K562 (cell line): ENCODE measurements at regions not wholly inside any gene's neighbourhood (a gene's known extent, or its start where the extent isn't known, plus 50 kb on each side); places are given as distances from the start of the nearest gene placed in this dataset.

Experiments used
- ATAC-seq: fragments of 200-7000 bp; cut with Tn5 transposase; 3 replicates; pipeline ENCODE4 v1.9.1; 2020; ENCODE audit warnings: moderate library complexity
- BruUV-seq: library from RNA; stranded (reverse); fragments of 400-500 nt; replicated peaks from 2 replicates; lab custom pipeline; 2021; lab: Mats Ljungman, UMichigan
- CTCF ChIA-PET: fragments of 300-600 bp; formaldehyde crosslinking; extraction: SDS; loops from one replicate; lab custom pipeline; 2021; ENCODE audit warnings: low intra/inter-chr PET ratio; lab: Yijun Ruan, JAX
- POLR2A ChIA-PET: fragments of 300-600, 350-650 bp; sonication (Branson Sonifier 250); formaldehyde crosslinking; extraction: SDS; loops from one replicate; lab custom pipeline; 2021; ENCODE audit warnings: antibody characterized with exemption, inconsistent platforms; lab: Yijun Ruan, JAX
- DNase-seq, 4 experiments: peaks; one replicate each; pipeline versions ENCODE4 v3.0.0 to v3.0.0-alpha.2; 2011 to 2018; ENCODE audit warnings: low spot score in 3 of 4, mixed read lengths in 3 of 4; ENCODE audit errors: extremely low read depth in 1 of 4
- FAIRE-seq: peaks from 2 replicates; lab custom pipeline; 2011; peaks lifted over from hg19 to GRCh38; lab: Jason Lieb, UNC
- H2AFZ ChIP-seq: 2 replicates; pipeline ENCODE4 v1.6.0; 2011; ENCODE audit warnings: low read depth, low read length, control low read depth, inconsistent platforms
- H3K27ac ChIP-seq: fragments of 200-600 bp; 3 replicates; pipeline ENCODE4 v1.8.0; 2011; ENCODE audit warnings: low read depth, mild to moderate bottlenecking, control low read depth, inconsistent platforms, low read length, moderate library complexity, mixed read lengths; ENCODE audit errors: extremely low read depth
- H3K27me3 ChIP-seq, 2 experiments: fragments of 300-600 bp in 1 of 2; 2 replicates in 1 of 2; 3 replicates in 1 of 2; pipeline versions ENCODE4 v1.6.0 to v1.8.0; 2011; ENCODE audit warnings: inconsistent platforms in 2 of 2, low read length in 2 of 2, mild to moderate bottlenecking in 1 of 2, mixed read lengths in 1 of 2, moderate library complexity in 1 of 2; ENCODE audit not compliant: control insufficient read depth in 2 of 2, insufficient read depth in 2 of 2
- H3K36me3 ChIP-seq: fragments of 300-600 bp; 3 replicates; pipeline ENCODE4 v1.8.0; 2011; ENCODE audit warnings: mild to moderate bottlenecking, low read length, inconsistent platforms; ENCODE audit not compliant: control insufficient read depth, insufficient read depth
- H3K4me1 ChIP-seq, 2 experiments: fragments of 200-600 bp in 1 of 2; replicated peaks in 1 of 2; 2 replicates in 1 of 2; 3 replicates in 1 of 2; pipeline versions ENCODE4 v1.5.1 to v1.8.0; 2011; ENCODE audit warnings: inconsistent platforms in 2 of 2, low read length in 2 of 2, mild to moderate bottlenecking in 1 of 2, mixed read lengths in 1 of 2, moderate library complexity in 1 of 2; ENCODE audit not compliant: control insufficient read depth in 2 of 2, insufficient read depth in 2 of 2
- H3K4me2 ChIP-seq: 2 replicates; pipeline ENCODE4 v1.6.1; 2011; ENCODE audit warnings: low read length, control low read depth, inconsistent platforms, mixed read lengths; ENCODE audit not compliant: insufficient read depth
- H3K4me3 ChIP-seq: fragments of 200-600 bp; sonication (generic), shearing (Covaris generic); 2 replicates; pipeline ENCODE4 v1.5.1; 2016; ENCODE audit warnings: control low read depth, inconsistent platforms
- H3K79me2 ChIP-seq: fragments of 200-600 bp; 3 replicates; pipeline ENCODE4 v1.8.0; 2011; ENCODE audit warnings: low read length, inconsistent platforms; ENCODE audit not compliant: control insufficient read depth, insufficient read depth
- H3K9ac ChIP-seq, 2 experiments: 2 replicates each; pipeline versions ENCODE4 v1.6.0 to v1.6.1; 2011; ENCODE audit warnings: low read depth in 2 of 2, low read length in 2 of 2, control low read depth in 1 of 2, inconsistent platforms in 1 of 2, mild to moderate bottlenecking in 1 of 2, mixed read lengths in 1 of 2; ENCODE audit not compliant: insufficient read depth in 1 of 2
- H3K9me1 ChIP-seq: one replicate; pipeline ENCODE4 v1.6.0; 2011; ENCODE audit warnings: inconsistent platforms, mild to moderate bottlenecking, low read length, moderate library complexity; ENCODE audit not compliant: control insufficient read depth, insufficient read depth
- H3K9me3 ChIP-seq: replicated peaks from 2 replicates; pipeline ENCODE4 v1.5.1; 2011; ENCODE audit warnings: low read depth, low read length, inconsistent platforms; ENCODE audit not compliant: control insufficient read depth, insufficient read depth
- H4K20me1 ChIP-seq: replicated peaks from 2 replicates; pipeline ENCODE4 v1.6.1; 2011; ENCODE audit warnings: low read length, inconsistent platforms, mixed read lengths; ENCODE audit not compliant: control insufficient read depth, insufficient read depth
- GABPB1 ChIP-seq: sonication (generic); formaldehyde crosslinking; IDR thresholded peaks from 2 replicates; pipeline ENCODE4 v1.8.0; 2022; ENCODE audit warnings: mild to moderate bottlenecking, missing genetic modification reagents
- KDM2B ChIP-seq: fragments of 250-450 bp; sonication (Bioruptor Pico); IDR thresholded peaks from 2 replicates; pipeline ENCODE4 v1.8.0; 2021; ENCODE audit warnings: mild to moderate bottlenecking, moderate library complexity
- WGBS: fragments of 100-300 bp; shearing (Covaris generic); methylation state at CpG from one replicate; pipeline ENCODE4 v1.1.6; 2016; ENCODE audit warnings: low coverage, mixed read lengths; ENCODE audit not compliant: insufficient coverage; ENCODE audit errors: missing lambda C conversion rate; 5-methylcytosine and 5-hydroxymethylcytosine counted together
- in situ Hi-C: fragments of 300-500 bp; cut with MboI; formaldehyde crosslinking; loops from 4 replicates; pipeline ENCODE4 v1.15.0; 2018; ENCODE audit warnings: inconsistent platforms, mixed read lengths
- intact Hi-C: fragments of 100-400 bp; cut with micrococcal nuclease; formaldehyde crosslinking; loops from 2 replicates; pipeline ENCODE4 v1.14.2; 2022
- TF ChIP-seq, protein P1 (sequence below): IDR thresholded peaks from 3 replicates; pipeline ENCODE4 v1.6.1; 2011; ENCODE audit warnings: borderline replicate concordance, mild to moderate bottlenecking, moderate library complexity; ENCODE audit not compliant: insufficient read length; ENCODE audit errors: extremely low read depth
- TF ChIP-seq, protein P2 (sequence below): fragments of 450-650 bp; IDR thresholded peaks from 2 replicates; pipeline ENCODE4 v1.6.1; 2016; ENCODE audit warnings: mild to moderate bottlenecking, moderate library complexity

DNA sequence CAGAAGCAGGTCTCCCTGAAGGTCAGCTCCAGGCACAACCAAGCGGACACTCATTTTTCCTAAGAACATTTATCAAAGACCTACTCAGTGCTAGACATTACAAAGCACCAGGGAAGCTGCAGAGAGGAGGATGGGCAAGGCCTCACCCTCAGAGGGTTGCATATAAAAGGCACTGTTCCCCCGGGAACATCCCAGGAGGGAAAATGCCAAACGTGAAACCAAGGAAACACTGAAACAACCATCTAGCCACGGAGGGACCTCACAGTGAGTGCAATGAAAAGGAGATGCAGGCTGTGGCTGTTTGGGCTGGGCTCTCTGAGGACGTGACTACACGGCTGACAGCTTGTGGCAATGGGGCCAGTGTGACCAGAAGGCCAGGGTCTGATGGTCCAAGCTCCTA is 117.4 kb upstream of the VASH1 start (continued):
- TF ChIP-seq, protein P1, sequence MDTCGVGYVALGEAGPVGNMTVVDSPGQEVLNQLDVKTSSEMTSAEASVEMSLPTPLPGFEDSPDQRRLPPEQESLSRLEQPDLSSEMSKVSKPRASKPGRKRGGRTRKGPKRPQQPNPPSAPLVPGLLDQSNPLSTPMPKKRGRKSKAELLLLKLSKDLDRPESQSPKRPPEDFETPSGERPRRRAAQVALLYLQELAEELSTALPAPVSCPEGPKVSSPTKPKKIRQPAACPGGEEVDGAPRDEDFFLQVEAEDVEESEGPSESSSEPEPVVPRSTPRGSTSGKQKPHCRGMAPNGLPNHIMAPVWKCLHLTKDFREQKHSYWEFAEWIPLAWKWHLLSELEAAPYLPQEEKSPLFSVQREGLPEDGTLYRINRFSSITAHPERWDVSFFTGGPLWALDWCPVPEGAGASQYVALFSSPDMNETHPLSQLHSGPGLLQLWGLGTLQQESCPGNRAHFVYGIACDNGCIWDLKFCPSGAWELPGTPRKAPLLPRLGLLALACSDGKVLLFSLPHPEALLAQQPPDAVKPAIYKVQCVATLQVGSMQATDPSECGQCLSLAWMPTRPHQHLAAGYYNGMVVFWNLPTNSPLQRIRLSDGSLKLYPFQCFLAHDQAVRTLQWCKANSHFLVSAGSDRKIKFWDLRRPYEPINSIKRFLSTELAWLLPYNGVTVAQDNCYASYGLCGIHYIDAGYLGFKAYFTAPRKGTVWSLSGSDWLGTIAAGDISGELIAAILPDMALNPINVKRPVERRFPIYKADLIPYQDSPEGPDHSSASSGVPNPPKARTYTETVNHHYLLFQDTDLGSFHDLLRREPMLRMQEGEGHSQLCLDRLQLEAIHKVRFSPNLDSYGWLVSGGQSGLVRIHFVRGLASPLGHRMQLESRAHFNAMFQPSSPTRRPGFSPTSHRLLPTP, result no peak
- TF ChIP-seq GABPB1 (CRISPR knock-in tag), result no peak
- TF ChIP-seq, all 486 proteins: peak for 0

DNA sequence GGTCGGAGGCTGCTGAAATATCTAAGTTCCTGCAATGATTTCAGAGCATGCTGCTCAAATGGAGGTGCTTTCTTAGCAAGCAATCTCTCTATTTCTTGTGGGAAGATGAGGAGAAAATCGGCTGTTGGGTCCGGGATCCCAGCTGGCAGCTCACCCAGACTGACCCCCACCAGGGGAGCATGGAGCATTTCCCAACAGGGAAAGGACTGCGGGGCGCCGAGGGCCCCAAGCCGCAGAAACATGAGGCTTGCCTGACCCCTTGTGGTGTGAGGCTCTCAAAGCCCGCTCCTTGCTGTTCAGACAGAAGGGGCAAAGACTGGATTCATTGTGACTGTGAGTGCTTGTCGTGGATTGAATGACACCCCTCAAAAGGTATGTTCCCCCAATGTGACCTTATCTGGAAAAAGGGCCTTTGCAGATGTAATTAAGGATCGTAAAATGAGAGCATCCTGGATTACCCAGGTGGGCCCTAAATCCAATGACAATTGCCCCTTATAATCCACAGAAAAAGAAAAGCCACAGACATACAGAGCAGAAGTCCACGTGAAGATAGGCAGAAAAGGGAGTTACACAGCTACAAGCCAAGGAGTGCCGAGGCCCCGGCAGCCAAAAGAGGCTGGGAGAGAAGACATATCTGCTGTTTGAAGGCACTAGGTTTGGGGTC is 116.3 kb upstream of the VASH1 start:
- H3K9me1 ChIP-seq, result no peaks in the 10 kb centered on the region
- ChIA-PET POLR2A (interaction anchor here (0.7 kb wide), 1 partner anchor 527 kb away, joined by 3 read pairs; no protein-coding TSS in a partner anchor), CTCF (interaction anchor here (1.1 to 1.6 kb wide), 3 partner anchors 593 to 936 kb away, joined by 3 to 4 read pairs (median 3); no protein-coding TSS in a partner anchor)
- H3K9me3 ChIP-seq, result no peaks in the 10 kb centered on the region
- intact Hi-C loops (loop anchor here (5.0 to 10.0 kb wide), 3 partner anchors 250 to 930 kb away; no protein-coding TSS in a partner anchor), in situ Hi-C loops (no loop called here)
- WGBS, result 0% methylated on average over 10 of the region's 13 CpGs
- H2AFZ ChIP-seq, result no peak overlapping the region
- H3K9ac ChIP-seq, result no peak overlapping the region
- no peaks in the 10 kb centered on the region for H4K20me1 ChIP-seq
- FAIRE-seq, result peak; percentile 81
- H3K36me3 ChIP-seq, result no peaks in the 10 kb centered on the region
- peak; percentile 42 to 55 (median 47) for DNase-seq
- no peaks in the 10 kb centered on the region for H3K79me2 ChIP-seq
- H3K4me3 ChIP-seq, result no peak overlapping the region
- peaks cover 6 to 37% of the 10 kb centered on the region in 2 experiments; a peak in 3 of 5 replicates for H3K27me3 ChIP-seq
- ATAC-seq, result peak; percentile 89
- H3K27ac ChIP-seq, result no peak overlapping the region
- H3K4me1 ChIP-seq, result no peaks in the 10 kb centered on the region
- no peak overlapping the region for H3K4me2 ChIP-seq
- no TSS peak for BruUV-seq
- TF ChIP-seq KDM2B (CRISPR knock-in tag), result no peak
- TF ChIP-seq, protein P2, sequence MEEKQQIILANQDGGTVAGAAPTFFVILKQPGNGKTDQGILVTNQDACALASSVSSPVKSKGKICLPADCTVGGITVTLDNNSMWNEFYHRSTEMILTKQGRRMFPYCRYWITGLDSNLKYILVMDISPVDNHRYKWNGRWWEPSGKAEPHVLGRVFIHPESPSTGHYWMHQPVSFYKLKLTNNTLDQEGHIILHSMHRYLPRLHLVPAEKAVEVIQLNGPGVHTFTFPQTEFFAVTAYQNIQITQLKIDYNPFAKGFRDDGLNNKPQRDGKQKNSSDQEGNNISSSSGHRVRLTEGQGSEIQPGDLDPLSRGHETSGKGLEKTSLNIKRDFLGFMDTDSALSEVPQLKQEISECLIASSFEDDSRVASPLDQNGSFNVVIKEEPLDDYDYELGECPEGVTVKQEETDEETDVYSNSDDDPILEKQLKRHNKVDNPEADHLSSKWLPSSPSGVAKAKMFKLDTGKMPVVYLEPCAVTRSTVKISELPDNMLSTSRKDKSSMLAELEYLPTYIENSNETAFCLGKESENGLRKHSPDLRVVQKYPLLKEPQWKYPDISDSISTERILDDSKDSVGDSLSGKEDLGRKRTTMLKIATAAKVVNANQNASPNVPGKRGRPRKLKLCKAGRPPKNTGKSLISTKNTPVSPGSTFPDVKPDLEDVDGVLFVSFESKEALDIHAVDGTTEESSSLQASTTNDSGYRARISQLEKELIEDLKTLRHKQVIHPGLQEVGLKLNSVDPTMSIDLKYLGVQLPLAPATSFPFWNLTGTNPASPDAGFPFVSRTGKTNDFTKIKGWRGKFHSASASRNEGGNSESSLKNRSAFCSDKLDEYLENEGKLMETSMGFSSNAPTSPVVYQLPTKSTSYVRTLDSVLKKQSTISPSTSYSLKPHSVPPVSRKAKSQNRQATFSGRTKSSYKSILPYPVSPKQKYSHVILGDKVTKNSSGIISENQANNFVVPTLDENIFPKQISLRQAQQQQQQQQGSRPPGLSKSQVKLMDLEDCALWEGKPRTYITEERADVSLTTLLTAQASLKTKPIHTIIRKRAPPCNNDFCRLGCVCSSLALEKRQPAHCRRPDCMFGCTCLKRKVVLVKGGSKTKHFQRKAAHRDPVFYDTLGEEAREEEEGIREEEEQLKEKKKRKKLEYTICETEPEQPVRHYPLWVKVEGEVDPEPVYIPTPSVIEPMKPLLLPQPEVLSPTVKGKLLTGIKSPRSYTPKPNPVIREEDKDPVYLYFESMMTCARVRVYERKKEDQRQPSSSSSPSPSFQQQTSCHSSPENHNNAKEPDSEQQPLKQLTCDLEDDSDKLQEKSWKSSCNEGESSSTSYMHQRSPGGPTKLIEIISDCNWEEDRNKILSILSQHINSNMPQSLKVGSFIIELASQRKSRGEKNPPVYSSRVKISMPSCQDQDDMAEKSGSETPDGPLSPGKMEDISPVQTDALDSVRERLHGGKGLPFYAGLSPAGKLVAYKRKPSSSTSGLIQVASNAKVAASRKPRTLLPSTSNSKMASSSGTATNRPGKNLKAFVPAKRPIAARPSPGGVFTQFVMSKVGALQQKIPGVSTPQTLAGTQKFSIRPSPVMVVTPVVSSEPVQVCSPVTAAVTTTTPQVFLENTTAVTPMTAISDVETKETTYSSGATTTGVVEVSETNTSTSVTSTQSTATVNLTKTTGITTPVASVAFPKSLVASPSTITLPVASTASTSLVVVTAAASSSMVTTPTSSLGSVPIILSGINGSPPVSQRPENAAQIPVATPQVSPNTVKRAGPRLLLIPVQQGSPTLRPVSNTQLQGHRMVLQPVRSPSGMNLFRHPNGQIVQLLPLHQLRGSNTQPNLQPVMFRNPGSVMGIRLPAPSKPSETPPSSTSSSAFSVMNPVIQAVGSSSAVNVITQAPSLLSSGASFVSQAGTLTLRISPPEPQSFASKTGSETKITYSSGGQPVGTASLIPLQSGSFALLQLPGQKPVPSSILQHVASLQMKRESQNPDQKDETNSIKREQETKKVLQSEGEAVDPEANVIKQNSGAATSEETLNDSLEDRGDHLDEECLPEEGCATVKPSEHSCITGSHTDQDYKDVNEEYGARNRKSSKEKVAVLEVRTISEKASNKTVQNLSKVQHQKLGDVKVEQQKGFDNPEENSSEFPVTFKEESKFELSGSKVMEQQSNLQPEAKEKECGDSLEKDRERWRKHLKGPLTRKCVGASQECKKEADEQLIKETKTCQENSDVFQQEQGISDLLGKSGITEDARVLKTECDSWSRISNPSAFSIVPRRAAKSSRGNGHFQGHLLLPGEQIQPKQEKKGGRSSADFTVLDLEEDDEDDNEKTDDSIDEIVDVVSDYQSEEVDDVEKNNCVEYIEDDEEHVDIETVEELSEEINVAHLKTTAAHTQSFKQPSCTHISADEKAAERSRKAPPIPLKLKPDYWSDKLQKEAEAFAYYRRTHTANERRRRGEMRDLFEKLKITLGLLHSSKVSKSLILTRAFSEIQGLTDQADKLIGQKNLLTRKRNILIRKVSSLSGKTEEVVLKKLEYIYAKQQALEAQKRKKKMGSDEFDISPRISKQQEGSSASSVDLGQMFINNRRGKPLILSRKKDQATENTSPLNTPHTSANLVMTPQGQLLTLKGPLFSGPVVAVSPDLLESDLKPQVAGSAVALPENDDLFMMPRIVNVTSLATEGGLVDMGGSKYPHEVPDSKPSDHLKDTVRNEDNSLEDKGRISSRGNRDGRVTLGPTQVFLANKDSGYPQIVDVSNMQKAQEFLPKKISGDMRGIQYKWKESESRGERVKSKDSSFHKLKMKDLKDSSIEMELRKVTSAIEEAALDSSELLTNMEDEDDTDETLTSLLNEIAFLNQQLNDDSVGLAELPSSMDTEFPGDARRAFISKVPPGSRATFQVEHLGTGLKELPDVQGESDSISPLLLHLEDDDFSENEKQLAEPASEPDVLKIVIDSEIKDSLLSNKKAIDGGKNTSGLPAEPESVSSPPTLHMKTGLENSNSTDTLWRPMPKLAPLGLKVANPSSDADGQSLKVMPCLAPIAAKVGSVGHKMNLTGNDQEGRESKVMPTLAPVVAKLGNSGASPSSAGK, result no peak
